Neural cell (in vitro differentiated cells): ENCODE measurements at regions not wholly inside any gene's neighbourhood (a gene's known extent, or its start where the extent isn't known, plus 50 kb on each side); places are given as distances from the start of the nearest gene placed in this dataset.

Experiments
- H2AFZ ChIP-seq: fragments of 200-600, 300-800 bp; sonication (generic), shearing (Covaris generic); 2 replicates; pipeline ENCODE4 v1.6.0; 2014; ENCODE audit warnings: low read depth, mild to moderate bottlenecking, antibody characterized with exemption, low read length, moderate library complexity
- H3F3A ChIP-seq: fragments of 200-600 bp; shearing (Covaris generic); 2 replicates; pipeline ENCODE4 v1.6.1; 2016; ENCODE audit warnings: mild to moderate bottlenecking, moderate library complexity, mixed read lengths, antibody characterized with exemption, low read length; ENCODE audit not compliant: insufficient read depth, poor library complexity, severe bottlenecking
- H3K27ac ChIP-seq: fragments of 200-600, 300-800 bp; sonication (generic), shearing (Covaris generic); 2 replicates; pipeline ENCODE4 v1.5.1; 2014; ENCODE audit warnings: mild to moderate bottlenecking, low read length, moderate library complexity
- H3K27me3 ChIP-seq: fragments of 300-800, 200-600 bp; sonication (generic), shearing (Covaris generic); 2 replicates; pipeline ENCODE4 v1.6.0; 2014; ENCODE audit warnings: mild to moderate bottlenecking, low read depth, low read length, moderate library complexity; ENCODE audit not compliant: insufficient read depth
- H3K36me3 ChIP-seq: fragments of 300-800, 200-600 bp; sonication (generic), shearing (Covaris generic); 2 replicates; pipeline ENCODE4 v1.5.1; 2014; ENCODE audit warnings: mild to moderate bottlenecking, antibody characterized with exemption, low read length, moderate library complexity; ENCODE audit not compliant: insufficient read depth
- H3K4me2 ChIP-seq: fragments of 300-800, 200-600 bp; sonication (generic), shearing (Covaris generic); 2 replicates; pipeline ENCODE4 v1.6.0; 2014; ENCODE audit warnings: mild to moderate bottlenecking, low read length
- H3K4me3 ChIP-seq: fragments of 300-800, 200-600 bp; sonication (generic), shearing (Covaris generic); 2 replicates; pipeline ENCODE4 v1.5.1; 2014; ENCODE audit warnings: mild to moderate bottlenecking, low read length, moderate library complexity
- H3K79me2 ChIP-seq: fragments of 200-600 bp; shearing (Covaris generic); replicated peaks from 2 replicates; pipeline ENCODE4 v1.6.0; 2014; ENCODE audit warnings: mild to moderate bottlenecking, low read length, moderate library complexity; ENCODE audit not compliant: insufficient read depth
- H3K9ac ChIP-seq: fragments of 300-800, 200-600 bp; sonication (generic), shearing (Covaris generic); 2 replicates; pipeline ENCODE4 v1.6.1; 2016; ENCODE audit warnings: mild to moderate bottlenecking, low read length, mixed read lengths
- H3K9me2 ChIP-seq: fragments of 200-600 bp; shearing (Covaris generic); 2 replicates; pipeline ENCODE4 v1.6.1; 2016; ENCODE audit warnings: mild to moderate bottlenecking, low read length, mixed read lengths; ENCODE audit not compliant: insufficient read depth
- H3K9me3 ChIP-seq: fragments of 200-600, 300-800 bp; sonication (generic), shearing (Covaris generic); 2 replicates; pipeline ENCODE4 v1.6.1; 2016; ENCODE audit warnings: mild to moderate bottlenecking, mixed run types, low read length, moderate library complexity, mixed read lengths
- H4K20me1 ChIP-seq: fragments of 200-600 bp; shearing (Covaris generic); 2 replicates; pipeline ENCODE4 v1.6.1; 2016; ENCODE audit warnings: mild to moderate bottlenecking, mixed run types; ENCODE audit not compliant: insufficient read depth
- CTCF ChIP-seq: fragments of 450-650 bp; IDR thresholded peaks from 2 replicates; pipeline ENCODE4 v1.5.1; 2014; ENCODE audit warnings: antibody characterized with exemption, mild to moderate bottlenecking, moderate library complexity; ENCODE audit not compliant: poor library complexity, severe bottlenecking
- EP300 ChIP-seq: fragments of 450-650 bp; conservative IDR thresholded peaks from 2 replicates; pipeline ENCODE4 v1.6.1; 2014; ENCODE audit warnings: antibody characterized with exemption, mild to moderate bottlenecking, moderate library complexity; ENCODE audit not compliant: poor library complexity, severe bottlenecking
- EZH2 ChIP-seq: fragments of 200-600, 300-800 bp; shearing (Covaris generic), sonication (generic); IDR thresholded peaks from 2 replicates; pipeline ENCODE4 v1.6.1; 2014; ENCODE audit warnings: antibody characterized with exemption, low read length, borderline replicate concordance, mild to moderate bottlenecking; ENCODE audit not compliant: insufficient read depth, poor library complexity, severe bottlenecking
- MXI1 ChIP-seq: fragments of 450-650 bp; conservative IDR thresholded peaks from 2 replicates; pipeline ENCODE4 v1.6.1; 2014; ENCODE audit warnings: antibody characterized with exemption, mild to moderate bottlenecking; ENCODE audit not compliant: poor library complexity, severe bottlenecking
- POLR2AphosphoS5 ChIP-seq: IDR thresholded peaks from 2 replicates; pipeline ENCODE4 v1.6.1; 2012
- RAD21 ChIP-seq: fragments of 450-650 bp; conservative IDR thresholded peaks from 2 replicates; pipeline ENCODE4 v1.6.1; 2014; ENCODE audit warnings: antibody characterized with exemption, mild to moderate bottlenecking, moderate library complexity
- REST ChIP-seq: IDR thresholded peaks from 2 replicates; pipeline ENCODE4 v1.6.1; 2012; ENCODE audit warnings: borderline replicate concordance
- SMC3 ChIP-seq: fragments of 450-650 bp; conservative IDR thresholded peaks from 2 replicates; pipeline ENCODE4 v1.6.1; 2014; ENCODE audit warnings: antibody characterized with exemption, mild to moderate bottlenecking, moderate library complexity; ENCODE audit not compliant: poor library complexity
- TAF1 ChIP-seq: IDR thresholded peaks from 2 replicates; pipeline ENCODE4 v1.6.1; 2012; ENCODE audit warnings: low read depth

GRCh38 chr21:35730325-35730724 is 330.0 kb downstream of the SETD4 start:
- no peak overlapping the region for H3K9ac ChIP-seq
- H3K9me3 ChIP-seq = no peaks in the 10 kb centered on the region
- H3K27me3 ChIP-seq = no peaks in the 10 kb centered on the region
- no peak overlapping the region for H3K4me2 ChIP-seq
- no peak overlapping the region for H3K4me3 ChIP-seq
- H3K36me3 ChIP-seq = no peaks in the 10 kb centered on the region
- no peaks in the 10 kb centered on the region for H3K79me2 ChIP-seq
- no peaks in the 10 kb centered on the region for H3K9me2 ChIP-seq
- no peaks in the 10 kb centered on the region for H3F3A ChIP-seq
- H4K20me1 ChIP-seq = no peaks in the 10 kb centered on the region
- TF ChIP-seq EZH2 = no peak
- no peak for TF ChIP-seq MXI1
- no peak for TF ChIP-seq EP300
- no peak for TF ChIP-seq SMC3
- TF ChIP-seq RAD21 = no peak
- no peak for TF ChIP-seq TAF1
- TF ChIP-seq REST = no peak
- no peak for TF ChIP-seq CTCF
- TF ChIP-seq POLR2AphosphoS5 = no peak
- no peak overlapping the region for H2AFZ ChIP-seq
- no peak overlapping the region for H3K27ac ChIP-seq

GRCh38 chr21:35727830-35728229 is 332.5 kb downstream of the SETD4 start:
- Histone ChIP-seq H3K4me3 (no peak overlapping the region), H3K36me3 (no peaks in the 10 kb centered on the region), H3K27me3 (no peaks in the 10 kb centered on the region), H2AFZ (no peak overlapping the region), H3K9me3 (no peaks in the 10 kb centered on the region), H4K20me1 (no peaks in the 10 kb centered on the region), H3K79me2 (no peaks in the 10 kb centered on the region), H3K4me2 (no peak overlapping the region), H3K9ac (no peak overlapping the region), H3K27ac (no peak overlapping the region), H3K9me2 (no peaks in the 10 kb centered on the region), H3F3A (no peaks in the 10 kb centered on the region)
- TF ChIP-seq EZH2 (no peak), SMC3 (no peak)

- H4K20me1 ChIP-seq = no peaks in the 10 kb centered on the region
- H3K9ac ChIP-seq = no peak overlapping the region
- no peaks in the 10 kb centered on the region for H3F3A ChIP-seq
- no peak overlapping the region for H3K4me3 ChIP-seq
- H3K9me2 ChIP-seq = no peaks in the 10 kb centered on the region
- H3K4me2 ChIP-seq = no peak overlapping the region
- H2AFZ ChIP-seq = no peak overlapping the region
- no peaks in the 10 kb centered on the region for H3K36me3 ChIP-seq
- no peaks in the 10 kb centered on the region for H3K79me2 ChIP-seq
- H3K27ac ChIP-seq = no peak overlapping the region
- H3K27me3 ChIP-seq = no peaks in the 10 kb centered on the region
- no peaks in the 10 kb centered on the region for H3K9me3 ChIP-seq
- TF ChIP-seq MXI1 (no peak), RAD21 (no peak), POLR2AphosphoS5 (no peak), EZH2 (no peak), REST (no peak), CTCF (no peak)
Measured at GRCh38 chr21:35724156-35724555, 336.2 kb downstream of the SETD4 start.
